K562 (cell line): ENCODE measurements at regions not wholly inside any gene's neighbourhood (a gene's known extent, or its start where the extent isn't known, plus 50 kb on each side); places are given as distances from the start of the nearest gene placed in this dataset.

ENCODE experiments used
- ATAC-seq: fragments of 200-7000 bp; cut with Tn5 transposase; 3 replicates; pipeline ENCODE4 v1.9.1; 2020; ENCODE audit warnings: moderate library complexity
- BruUV-seq: library from RNA; stranded (reverse); fragments of 400-500 nt; replicated peaks from 2 replicates; lab custom pipeline; 2021; lab: Mats Ljungman, UMichigan
- CTCF ChIA-PET: fragments of 300-600 bp; formaldehyde crosslinking; extraction: SDS; loops from one replicate; lab custom pipeline; 2021; ENCODE audit warnings: low intra/inter-chr PET ratio; lab: Yijun Ruan, JAX
- POLR2A ChIA-PET: fragments of 300-600, 350-650 bp; sonication (Branson Sonifier 250); formaldehyde crosslinking; extraction: SDS; loops from one replicate; lab custom pipeline; 2021; ENCODE audit warnings: antibody characterized with exemption, inconsistent platforms; lab: Yijun Ruan, JAX
- DNase-seq, 4 experiments: peaks; one replicate each; pipeline versions ENCODE4 v3.0.0 to v3.0.0-alpha.2; 2011 to 2018; ENCODE audit warnings: low spot score in 3 of 4, mixed read lengths in 3 of 4; ENCODE audit errors: extremely low read depth in 1 of 4
- FAIRE-seq: peaks from 2 replicates; lab custom pipeline; 2011; peaks lifted over from hg19 to GRCh38; lab: Jason Lieb, UNC
- H2AFZ ChIP-seq: 2 replicates; pipeline ENCODE4 v1.6.0; 2011; ENCODE audit warnings: low read depth, low read length, control low read depth, inconsistent platforms
- H3K27ac ChIP-seq: fragments of 200-600 bp; 3 replicates; pipeline ENCODE4 v1.8.0; 2011; ENCODE audit warnings: low read depth, mild to moderate bottlenecking, control low read depth, inconsistent platforms, low read length, moderate library complexity, mixed read lengths; ENCODE audit errors: extremely low read depth
- H3K27me3 ChIP-seq, 2 experiments: fragments of 300-600 bp in 1 of 2; 2 replicates in 1 of 2; 3 replicates in 1 of 2; pipeline versions ENCODE4 v1.6.0 to v1.8.0; 2011; ENCODE audit warnings: inconsistent platforms in 2 of 2, low read length in 2 of 2, mild to moderate bottlenecking in 1 of 2, mixed read lengths in 1 of 2, moderate library complexity in 1 of 2; ENCODE audit not compliant: control insufficient read depth in 2 of 2, insufficient read depth in 2 of 2
- H3K36me3 ChIP-seq: fragments of 300-600 bp; 3 replicates; pipeline ENCODE4 v1.8.0; 2011; ENCODE audit warnings: mild to moderate bottlenecking, low read length, inconsistent platforms; ENCODE audit not compliant: control insufficient read depth, insufficient read depth
- H3K4me1 ChIP-seq, 2 experiments: fragments of 200-600 bp in 1 of 2; replicated peaks in 1 of 2; 2 replicates in 1 of 2; 3 replicates in 1 of 2; pipeline versions ENCODE4 v1.5.1 to v1.8.0; 2011; ENCODE audit warnings: inconsistent platforms in 2 of 2, low read length in 2 of 2, mild to moderate bottlenecking in 1 of 2, mixed read lengths in 1 of 2, moderate library complexity in 1 of 2; ENCODE audit not compliant: control insufficient read depth in 2 of 2, insufficient read depth in 2 of 2
- H3K4me2 ChIP-seq: 2 replicates; pipeline ENCODE4 v1.6.1; 2011; ENCODE audit warnings: low read length, control low read depth, inconsistent platforms, mixed read lengths; ENCODE audit not compliant: insufficient read depth
- H3K4me3 ChIP-seq: fragments of 200-600 bp; sonication (generic), shearing (Covaris generic); 2 replicates; pipeline ENCODE4 v1.5.1; 2016; ENCODE audit warnings: control low read depth, inconsistent platforms
- H3K79me2 ChIP-seq: fragments of 200-600 bp; 3 replicates; pipeline ENCODE4 v1.8.0; 2011; ENCODE audit warnings: low read length, inconsistent platforms; ENCODE audit not compliant: control insufficient read depth, insufficient read depth
- H3K9ac ChIP-seq, 2 experiments: 2 replicates each; pipeline versions ENCODE4 v1.6.0 to v1.6.1; 2011; ENCODE audit warnings: low read depth in 2 of 2, low read length in 2 of 2, control low read depth in 1 of 2, inconsistent platforms in 1 of 2, mild to moderate bottlenecking in 1 of 2, mixed read lengths in 1 of 2; ENCODE audit not compliant: insufficient read depth in 1 of 2
- H3K9me1 ChIP-seq: one replicate; pipeline ENCODE4 v1.6.0; 2011; ENCODE audit warnings: inconsistent platforms, mild to moderate bottlenecking, low read length, moderate library complexity; ENCODE audit not compliant: control insufficient read depth, insufficient read depth
- H3K9me3 ChIP-seq: replicated peaks from 2 replicates; pipeline ENCODE4 v1.5.1; 2011; ENCODE audit warnings: low read depth, low read length, inconsistent platforms; ENCODE audit not compliant: control insufficient read depth, insufficient read depth
- H4K20me1 ChIP-seq: replicated peaks from 2 replicates; pipeline ENCODE4 v1.6.1; 2011; ENCODE audit warnings: low read length, inconsistent platforms, mixed read lengths; ENCODE audit not compliant: control insufficient read depth, insufficient read depth
- BRCA1 ChIP-seq, 2 experiments: fragments of 450-650 bp in 1 of 2; sonication (generic) in 1 of 2; formaldehyde crosslinking in 1 of 2; IDR thresholded peaks; 2 replicates each; pipeline versions ENCODE4 v1.5.0 to v1.6.1; 2017 to 2020; ENCODE audit warnings: mild to moderate bottlenecking in 1 of 2, missing genetic modification reagents in 1 of 2
- PCBP1 ChIP-seq: fragments of 200-400 bp; formaldehyde crosslinking; IDR thresholded peaks from 2 replicates; pipeline ENCODE4 v1.6.1; 2018; ENCODE audit warnings: mild to moderate bottlenecking, low read depth, low read length; ENCODE audit not compliant: poor library complexity, severe bottlenecking
- PHF21A ChIP-seq: fragments of 450-650 bp; IDR thresholded peaks from 2 replicates; pipeline ENCODE4 v1.6.1; 2017; ENCODE audit warnings: low read depth, borderline replicate concordance
- POLR2A ChIP-seq: fragments of 450-650 bp; conservative IDR thresholded peaks from 2 replicates; pipeline ENCODE4 v1.6.1; 2016
- RAD21 ChIP-seq, 2 experiments: fragments of 250-450 bp in 1 of 2; fragments of 450-650 bp in 1 of 2; sonication (Bioruptor Pico) in 1 of 2; formaldehyde crosslinking in 1 of 2; IDR thresholded peaks in 1 of 2; conservative IDR thresholded peaks in 1 of 2; 2 replicates each; pipeline versions ENCODE4 v1.4.0 to v1.8.0; 2020 to 2022; ENCODE audit warnings: mild to moderate bottlenecking in 2 of 2, moderate library complexity in 1 of 2
- TFE3 ChIP-seq: fragments of 450-650 bp; formaldehyde crosslinking; IDR thresholded peaks from 2 replicates; pipeline ENCODE4 v1.4.0; 2020; ENCODE audit warnings: mild to moderate bottlenecking, mixed read lengths
- XRCC4 ChIP-seq: IDR thresholded peaks from one replicate; pipeline ENCODE4 v1.6.1; 2011; ENCODE audit not compliant: insufficient read depth, insufficient read length; ENCODE audit errors: extremely low read depth
- ZFP36 ChIP-seq: fragments of 150-350 bp; IDR thresholded peaks from 2 replicates; pipeline ENCODE4 v1.6.1; 2018; ENCODE audit warnings: low read length, low read depth; ENCODE audit not compliant: partially characterized antibody
- ZNF212 ChIP-seq: fragments of 450-650 bp; formaldehyde crosslinking; IDR thresholded peaks from 2 replicates; pipeline ENCODE4 v1.4.0; 2020; ENCODE audit warnings: mild to moderate bottlenecking
- WGBS: fragments of 100-300 bp; shearing (Covaris generic); methylation state at CpG from one replicate; pipeline ENCODE4 v1.1.6; 2016; ENCODE audit warnings: low coverage, mixed read lengths; ENCODE audit not compliant: insufficient coverage; ENCODE audit errors: missing lambda C conversion rate; 5-methylcytosine and 5-hydroxymethylcytosine counted together
- in situ Hi-C: fragments of 300-500 bp; cut with MboI; formaldehyde crosslinking; loops from 4 replicates; pipeline ENCODE4 v1.15.0; 2018; ENCODE audit warnings: inconsistent platforms, mixed read lengths
- intact Hi-C: fragments of 100-400 bp; cut with micrococcal nuclease; formaldehyde crosslinking; loops from 2 replicates; pipeline ENCODE4 v1.14.2; 2022
- TF ChIP-seq, protein P1 (sequence below), 3 experiments: IDR thresholded peaks in 2 of 3; conservative IDR thresholded peaks in 1 of 3; 2 replicates each; pipeline ENCODE4 v1.5.1; 2011 to 2012; ENCODE audit warnings: low read length in 3 of 3, mild to moderate bottlenecking in 3 of 3, control low read depth in 2 of 3, improper control_type of control experiment in 1 of 3, inconsistent platforms in 1 of 3, low read depth in 1 of 3, mixed read lengths in 1 of 3, moderate library complexity in 1 of 3; ENCODE audit not compliant: insufficient read depth in 2 of 3

DNA sequence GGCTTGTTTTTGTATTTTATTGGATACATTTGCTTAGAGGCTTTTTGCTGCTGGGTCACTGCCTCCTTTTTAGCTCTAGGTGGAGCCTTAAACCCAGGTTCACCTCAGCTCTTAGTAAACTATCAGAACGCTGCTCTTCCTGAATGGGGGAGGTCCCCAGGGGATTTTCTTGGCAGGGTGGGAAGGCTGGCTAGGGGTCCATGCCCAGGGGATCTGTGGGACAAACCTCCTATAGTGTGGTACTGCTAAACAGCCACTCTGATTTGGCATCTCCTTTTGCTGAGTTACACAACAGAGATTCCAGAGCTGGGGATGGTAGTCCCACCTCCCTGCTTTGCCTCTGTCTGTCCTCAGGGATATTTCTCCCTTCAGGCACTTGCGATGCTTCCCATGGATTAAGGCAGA, 204.9 kb downstream of the ZIC5 start (continued):
- TF ChIP-seq PHF21A, result no peak
- TF ChIP-seq ZFP36, result no peak
- TF ChIP-seq POLR2A, result no peak
- TF ChIP-seq RAD21 (CRISPR knock-in tag; conservative IDR thresholded peaks at IDR 0.05 in 1 of 2, IDR thresholded peaks at IDR 0.05 in 1 of 2), result 0 out of 4 replicates have a peak, but pooled peaks of 1 of the 2 experiments have one; percentile 13
- TF ChIP-seq PCBP1, result no peak
- TF ChIP-seq, protein P1, sequence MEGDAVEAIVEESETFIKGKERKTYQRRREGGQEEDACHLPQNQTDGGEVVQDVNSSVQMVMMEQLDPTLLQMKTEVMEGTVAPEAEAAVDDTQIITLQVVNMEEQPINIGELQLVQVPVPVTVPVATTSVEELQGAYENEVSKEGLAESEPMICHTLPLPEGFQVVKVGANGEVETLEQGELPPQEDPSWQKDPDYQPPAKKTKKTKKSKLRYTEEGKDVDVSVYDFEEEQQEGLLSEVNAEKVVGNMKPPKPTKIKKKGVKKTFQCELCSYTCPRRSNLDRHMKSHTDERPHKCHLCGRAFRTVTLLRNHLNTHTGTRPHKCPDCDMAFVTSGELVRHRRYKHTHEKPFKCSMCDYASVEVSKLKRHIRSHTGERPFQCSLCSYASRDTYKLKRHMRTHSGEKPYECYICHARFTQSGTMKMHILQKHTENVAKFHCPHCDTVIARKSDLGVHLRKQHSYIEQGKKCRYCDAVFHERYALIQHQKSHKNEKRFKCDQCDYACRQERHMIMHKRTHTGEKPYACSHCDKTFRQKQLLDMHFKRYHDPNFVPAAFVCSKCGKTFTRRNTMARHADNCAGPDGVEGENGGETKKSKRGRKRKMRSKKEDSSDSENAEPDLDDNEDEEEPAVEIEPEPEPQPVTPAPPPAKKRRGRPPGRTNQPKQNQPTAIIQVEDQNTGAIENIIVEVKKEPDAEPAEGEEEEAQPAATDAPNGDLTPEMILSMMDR (IDR thresholded peaks at IDR 0.05 in 2 of 3, conservative IDR thresholded peaks at IDR 0.05 in 1 of 3; ENCODE audit: insufficient read depth in 2 of 3, low read depth in 1 of 3, low read length in 3 of 3), result 0 out of 6 replicates have a peak, but pooled peaks of 1 of the 3 experiments have one; percentile 2
- TF ChIP-seq TFE3, result no peak

DNA sequence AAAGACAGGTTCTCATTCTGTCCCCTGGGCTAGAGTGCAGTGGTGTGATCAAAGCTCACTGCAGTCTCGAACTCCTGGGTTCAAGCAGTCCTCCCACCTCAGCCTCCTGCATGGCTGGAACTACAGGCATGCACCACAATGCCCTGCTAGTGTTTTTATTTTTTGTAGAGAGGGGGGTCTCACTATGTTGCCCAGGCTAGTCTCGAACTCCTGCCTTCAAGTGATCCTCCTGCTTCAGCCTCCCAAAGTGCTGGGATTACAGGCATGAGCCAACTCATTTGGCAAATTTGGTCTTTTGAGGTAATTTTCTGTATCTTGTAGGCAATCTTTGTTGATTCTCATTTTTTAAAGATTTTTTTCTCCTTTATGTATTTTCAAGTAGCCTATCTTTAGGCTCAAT, 205.7 kb downstream of the ZIC5 start:
- WGBS, result 9% methylated on average over 1 of the region's 2 CpGs
- intact Hi-C loops, result no loop called here
- FAIRE-seq, result no peak

More for the DNA sequence above, 205.7 kb downstream of the ZIC5 start:
- ATAC-seq (no peak), DNase-seq (no peak)
- no peak for TF ChIP-seq ZNF212 (CRISPR knock-in tag)
- no peak for TF ChIP-seq XRCC4
- no peak for TF ChIP-seq BRCA1 (IDR thresholded peaks at IDR 0.05)
- no peak for TF ChIP-seq BRCA1 (CRISPR knock-in tag; IDR thresholded peaks at IDR 0.05)
- Histone ChIP-seq H3K27me3 (no peaks in the 10 kb centered on the region), H3K9ac (no peak overlapping the region), H3K4me3 (no peak overlapping the region), H3K9me1 (no peaks in the 10 kb centered on the region), H3K36me3 (no peaks in the 10 kb centered on the region), H3K4me2 (no peak overlapping the region), H3K27ac (no peak overlapping the region), H3K4me1 (no peaks in the 10 kb centered on the region), H3K79me2 (no peaks in the 10 kb centered on the region), H4K20me1 (no peaks in the 10 kb centered on the region), H2AFZ (no peak overlapping the region), H3K9me3 (no peaks in the 10 kb centered on the region)
- no TSS peak for BruUV-seq
- ChIA-PET POLR2A (no interaction called here), CTCF (no interaction called here)
- in situ Hi-C loops, result no loop called here
